ENCODE measurements at regions not wholly inside any gene's neighbourhood (a gene's known extent, or its start where the extent isn't known, plus 50 kb on each side); places are given as distances from the start of the nearest gene placed in this dataset.

DNA sequence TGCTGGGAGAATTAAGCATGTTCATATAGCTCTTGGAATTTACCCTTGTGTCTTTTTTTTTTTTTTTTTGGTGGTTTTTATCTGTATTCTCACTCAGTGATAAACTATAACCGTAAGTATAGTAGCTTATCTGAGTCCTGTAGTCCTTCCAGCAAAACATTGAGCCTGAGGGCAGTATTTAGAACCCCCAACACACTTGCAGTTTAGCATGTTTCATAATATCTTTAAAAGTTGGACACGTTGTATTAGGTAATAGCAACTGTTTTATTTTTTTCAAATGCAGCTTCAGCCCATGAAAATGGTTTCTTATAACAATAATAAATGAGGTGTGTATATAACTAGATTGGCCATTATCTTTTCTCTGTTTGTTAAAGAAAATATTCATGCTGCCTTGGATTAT, 603.5 kb upstream of the HS6ST1 start:
- no peak overlapping the region for H3K27ac ChIP-seq
- no peaks in the 10 kb centered on the region for H3K27me3 ChIP-seq
- no peak for DNase-seq (ENCODE audit: low spot score in 2 of 2)
- no peaks in the 10 kb centered on the region for H3K4me1 ChIP-seq
- no peaks in the 10 kb centered on the region for H3K36me3 ChIP-seq
- 45 to 65% methylated on average over 2 of the region's 2 CpGs for WGBS, 2 donors
- TF ChIP-seq, protein P1, sequence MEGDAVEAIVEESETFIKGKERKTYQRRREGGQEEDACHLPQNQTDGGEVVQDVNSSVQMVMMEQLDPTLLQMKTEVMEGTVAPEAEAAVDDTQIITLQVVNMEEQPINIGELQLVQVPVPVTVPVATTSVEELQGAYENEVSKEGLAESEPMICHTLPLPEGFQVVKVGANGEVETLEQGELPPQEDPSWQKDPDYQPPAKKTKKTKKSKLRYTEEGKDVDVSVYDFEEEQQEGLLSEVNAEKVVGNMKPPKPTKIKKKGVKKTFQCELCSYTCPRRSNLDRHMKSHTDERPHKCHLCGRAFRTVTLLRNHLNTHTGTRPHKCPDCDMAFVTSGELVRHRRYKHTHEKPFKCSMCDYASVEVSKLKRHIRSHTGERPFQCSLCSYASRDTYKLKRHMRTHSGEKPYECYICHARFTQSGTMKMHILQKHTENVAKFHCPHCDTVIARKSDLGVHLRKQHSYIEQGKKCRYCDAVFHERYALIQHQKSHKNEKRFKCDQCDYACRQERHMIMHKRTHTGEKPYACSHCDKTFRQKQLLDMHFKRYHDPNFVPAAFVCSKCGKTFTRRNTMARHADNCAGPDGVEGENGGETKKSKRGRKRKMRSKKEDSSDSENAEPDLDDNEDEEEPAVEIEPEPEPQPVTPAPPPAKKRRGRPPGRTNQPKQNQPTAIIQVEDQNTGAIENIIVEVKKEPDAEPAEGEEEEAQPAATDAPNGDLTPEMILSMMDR (IDR thresholded peaks at IDR 0.05): no peak
- TF ChIP-seq EP300 (IDR thresholded peaks at IDR 0.05) (no peak), POLR2A (IDR thresholded peaks at IDR 0.05) (no peak)
- peaks cover 0 to 12% (median 0%) of the 10 kb centered on the region in 4 donors for H3K9me3 ChIP-seq
- no peak overlapping the region for H3K4me3 ChIP-seq

DNA sequence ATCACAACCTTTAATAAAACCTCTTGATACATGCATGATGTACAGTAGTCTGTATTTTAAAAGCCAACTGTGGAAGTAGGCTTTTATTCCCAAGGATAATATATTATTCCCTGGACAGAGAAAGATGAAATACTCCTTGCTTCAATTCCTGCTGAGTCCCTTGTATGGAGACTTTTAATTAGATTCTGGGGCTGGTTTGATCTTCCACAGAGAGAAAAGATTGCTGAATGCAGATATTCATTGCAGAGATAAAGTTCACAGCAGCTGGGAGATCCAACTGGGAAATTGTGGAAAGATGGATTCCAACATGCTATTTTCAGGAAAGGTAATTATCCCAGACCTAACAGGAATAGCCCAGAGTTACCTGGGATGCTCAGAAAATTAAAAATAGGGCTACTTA, 607.0 kb upstream of the HS6ST1 start:
- no peak overlapping the region for H3K27ac ChIP-seq
- no peak overlapping the region for H3K4me3 ChIP-seq
- no peaks in the 10 kb centered on the region for H3K36me3 ChIP-seq
- H3K9me3 ChIP-seq: peaks cover 0 to 10% (median 0%) of the 10 kb centered on the region in 4 donors
- no peak for TF ChIP-seq EP300 (IDR thresholded peaks at IDR 0.05)
- TF ChIP-seq, protein P1 (IDR thresholded peaks at IDR 0.05): no peak
- no peak for TF ChIP-seq POLR2A (IDR thresholded peaks at IDR 0.05)
- H3K27me3 ChIP-seq: no peaks in the 10 kb centered on the region
- DNase-seq (ENCODE audit: low spot score in 2 of 2): no peak
- H3K4me1 ChIP-seq: no peaks in the 10 kb centered on the region

- H3K27ac ChIP-seq: no peak overlapping the region
- DNase-seq (ENCODE audit: low spot score in 2 of 2): no peak
- no peaks in the 10 kb centered on the region for H3K4me1 ChIP-seq
- H3K36me3 ChIP-seq: no peaks in the 10 kb centered on the region
- H3K9me3 ChIP-seq: peaks cover 0 to 10% (median 0%) of the 10 kb centered on the region in 4 donors
- whole genome bisulfite sequencing, 2 donors: 82 to 94% methylated on average over 1 of the region's 1 CpG
- H3K27me3 ChIP-seq: no peaks in the 10 kb centered on the region
- TF ChIP-seq POLR2A (IDR thresholded peaks at IDR 0.05) (no peak), EP300 (IDR thresholded peaks at IDR 0.05) (no peak)
- TF ChIP-seq, protein P1 (IDR thresholded peaks at IDR 0.05): no peak
- no peak overlapping the region for H3K4me3 ChIP-seq
Observed at GRCh38 chr2:128930101-128930500, 611.4 kb upstream of the HS6ST1 start.

DNA sequence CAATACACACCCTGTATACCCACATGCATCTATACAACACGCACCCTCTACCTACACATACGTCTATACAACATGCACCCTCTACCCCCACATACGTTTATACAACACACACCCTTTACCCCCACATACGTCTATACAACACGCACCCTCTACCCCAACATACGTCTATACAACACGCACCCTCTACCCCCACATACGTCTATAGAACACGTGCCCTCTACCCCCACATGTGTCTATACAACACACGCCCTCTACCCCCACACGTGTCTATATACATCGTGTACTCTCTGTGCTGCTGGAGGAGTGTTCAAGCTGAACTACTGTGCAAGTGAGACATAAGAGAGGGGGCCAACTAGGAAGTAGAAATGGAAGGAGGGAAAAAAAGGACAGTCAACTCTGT, 621.7 kb upstream of the HS6ST1 start:
- 89 to 90% methylated on average over 12 of the region's 12 CpGs for WGBS, 2 donors
- no peak for DNase-seq (ENCODE audit: low spot score in 2 of 2)
- TF ChIP-seq POLR2A (IDR thresholded peaks at IDR 0.05) (no peak), EP300 (IDR thresholded peaks at IDR 0.05) (no peak)
- TF ChIP-seq, protein P1 (IDR thresholded peaks at IDR 0.05): no peak
- no peaks in the 10 kb centered on the region for H3K4me1 ChIP-seq
- H3K27ac ChIP-seq: no peak overlapping the region
- H3K27me3 ChIP-seq: no peaks in the 10 kb centered on the region
- no peaks in the 10 kb centered on the region for H3K36me3 ChIP-seq
- H3K9me3 ChIP-seq: no peaks in the 10 kb centered on the region
- no peak overlapping the region for H3K4me3 ChIP-seq

DNA sequence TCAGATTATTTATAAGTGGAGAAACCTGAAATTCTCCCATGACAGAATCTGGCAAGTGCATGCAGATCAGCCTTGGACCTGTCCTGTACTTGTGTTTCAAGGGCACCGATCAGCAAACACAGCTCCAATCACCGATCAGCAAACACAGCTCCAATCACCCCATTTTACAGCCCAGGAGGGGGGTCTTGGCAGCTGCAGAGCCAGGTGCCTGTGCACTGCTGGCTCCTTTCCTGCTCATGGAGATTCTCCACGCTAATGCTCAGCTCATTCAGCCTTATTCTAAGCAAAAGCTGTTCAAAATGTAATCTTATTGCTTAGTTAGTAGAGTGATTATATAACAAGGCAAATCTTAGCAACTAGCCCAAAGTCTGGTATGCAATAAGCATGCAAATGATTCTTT, 623.1 kb upstream of the HS6ST1 start:
- no peaks in the 10 kb centered on the region for H3K27me3 ChIP-seq
- H3K27ac ChIP-seq: no peak overlapping the region
- TF ChIP-seq, protein P1 (IDR thresholded peaks at IDR 0.05): no peak
- TF ChIP-seq EP300 (IDR thresholded peaks at IDR 0.05) (no peak), POLR2A (IDR thresholded peaks at IDR 0.05) (no peak)
- no peak for DNase-seq (ENCODE audit: low spot score in 2 of 2)
- WGBS, 2 donors: 52 to 64% methylated on average over 3 of the region's 3 CpGs
- no peaks in the 10 kb centered on the region for H3K36me3 ChIP-seq
- no peaks in the 10 kb centered on the region for H3K4me1 ChIP-seq
- H3K9me3 ChIP-seq: no peaks in the 10 kb centered on the region
- no peak overlapping the region for H3K4me3 ChIP-seq
